Muscle layer of duodenum (tissue), 2 donors: ENCODE measurements at regions not wholly inside any gene's neighbourhood (a gene's known extent, or its start where the extent isn't known, plus 50 kb on each side); places are given as distances from the start of the nearest gene placed in this dataset.

Experiments used
- H3K27ac ChIP-seq: one replicate; pipeline ENCODE4 v1.7.0; 2013; ENCODE audit warnings: mild to moderate bottlenecking, low read length
- H3K27me3 ChIP-seq: one replicate; pipeline ENCODE4 v1.7.0; 2013; ENCODE audit warnings: low read depth, mild to moderate bottlenecking, control low read depth, low read length
- H3K36me3 ChIP-seq, 2 donors: one replicate each; pipeline ENCODE4 v1.7.0; 2013; ENCODE audit warnings: low read length in 2 of 2, control low read depth in 1 of 2, mild to moderate bottlenecking in 1 of 2; ENCODE audit not compliant: insufficient read depth in 2 of 2, control insufficient read depth in 1 of 2
- H3K4me1 ChIP-seq, 2 donors: one replicate each; pipeline ENCODE4 v1.7.0; 2013; ENCODE audit warnings: low read length in 2 of 2, mild to moderate bottlenecking in 2 of 2, control low read depth in 1 of 2, moderate library complexity in 1 of 2; ENCODE audit not compliant: insufficient read depth in 2 of 2, control insufficient read depth in 1 of 2
- H3K4me3 ChIP-seq, 2 donors: one replicate each; pipeline ENCODE4 v1.7.0; 2013; ENCODE audit warnings: low read length in 2 of 2, low read depth in 1 of 2, mild to moderate bottlenecking in 1 of 2
- H3K9me3 ChIP-seq, 2 donors: one replicate each; pipeline ENCODE4 v1.7.0; 2013; ENCODE audit warnings: low read length in 2 of 2, control low read depth in 1 of 2, mild to moderate bottlenecking in 1 of 2; ENCODE audit not compliant: control insufficient read depth in 1 of 2
- donor health status: healthy.

- Histone ChIP-seq H3K27ac (no peak overlapping the region), H3K4me1 (no peaks in the 10 kb centered on the region), H3K9me3 (no peaks in the 10 kb centered on the region), H3K4me3 (no peak overlapping the region), H3K36me3 (no peaks in the 10 kb centered on the region), H3K27me3 (no peaks in the 10 kb centered on the region)
Observed at GRCh38 chr11:45597097-45597496, 68.3 kb downstream of the CHST1 start.

- no peaks in the 10 kb centered on the region for H3K9me3 ChIP-seq
- no peak overlapping the region for H3K4me3 ChIP-seq
- H3K27me3 ChIP-seq = no peaks in the 10 kb centered on the region
- no peaks in the 10 kb centered on the region for H3K4me1 ChIP-seq
- no peak overlapping the region for H3K27ac ChIP-seq
- H3K36me3 ChIP-seq = no peaks in the 10 kb centered on the region
Observed at GRCh38 chr11:45596571-45596970, 68.9 kb downstream of the CHST1 start.

- H3K4me1 ChIP-seq = no peaks in the 10 kb centered on the region
- no peak overlapping the region for H3K27ac ChIP-seq
- no peaks in the 10 kb centered on the region for H3K27me3 ChIP-seq
- H3K9me3 ChIP-seq = no peaks in the 10 kb centered on the region
- no peaks in the 10 kb centered on the region for H3K36me3 ChIP-seq
- H3K4me3 ChIP-seq = no peak overlapping the region
Observed at GRCh38 chr11:45593992-45594391, 71.4 kb downstream of the CHST1 start.

GRCh38 chr11:45592636-45593035 lies 72.8 kb downstream of the CHST1 start:
- Histone ChIP-seq H3K27me3 (no peaks in the 10 kb centered on the region), H3K36me3 (no peaks in the 10 kb centered on the region), H3K4me1 (no peaks in the 10 kb centered on the region), H3K9me3 (no peaks in the 10 kb centered on the region), H3K27ac (no peak overlapping the region), H3K4me3 (no peak overlapping the region)

GRCh38 chr11:45590743-45591142 lies 74.7 kb downstream of the CHST1 start:
- H3K27ac ChIP-seq = no peak overlapping the region
- no peaks in the 10 kb centered on the region for H3K9me3 ChIP-seq
- no peaks in the 10 kb centered on the region for H3K27me3 ChIP-seq
- H3K4me3 ChIP-seq = no peak overlapping the region
- no peaks in the 10 kb centered on the region for H3K36me3 ChIP-seq
- no peaks in the 10 kb centered on the region for H3K4me1 ChIP-seq

GRCh38 chr11:45585205-45585604 lies 80.2 kb downstream of the CHST1 start:
- Histone ChIP-seq H3K36me3 (no peaks in the 10 kb centered on the region), H3K4me1 (no peaks in the 10 kb centered on the region), H3K9me3 (no peaks in the 10 kb centered on the region), H3K4me3 (no peak overlapping the region), H3K27me3 (no peaks in the 10 kb centered on the region), H3K27ac (no peak overlapping the region)

GRCh38 chr11:45583981-45584566 lies 81.3 kb downstream of the CHST1 start:
- Histone ChIP-seq H3K4me3 (no peak overlapping the region), H3K27ac (no peak overlapping the region), H3K27me3 (no peaks in the 10 kb centered on the region), H3K9me3 (no peaks in the 10 kb centered on the region), H3K36me3 (no peaks in the 10 kb centered on the region), H3K4me1 (no peaks in the 10 kb centered on the region)

- Histone ChIP-seq H3K27ac (no peak overlapping the region), H3K4me3 (no peak overlapping the region), H3K9me3 (no peaks in the 10 kb centered on the region), H3K4me1 (no peaks in the 10 kb centered on the region), H3K36me3 (no peaks in the 10 kb centered on the region), H3K27me3 (no peaks in the 10 kb centered on the region)
Observed at GRCh38 chr11:45580399-45580798, 85.0 kb downstream of the CHST1 start.

- Histone ChIP-seq H3K36me3 (no peaks in the 10 kb centered on the region), H3K27me3 (no peaks in the 10 kb centered on the region)
Observed at GRCh38 chr11:45578316-45578715, 87.1 kb downstream of the CHST1 start.

GRCh38 chr11:45577752-45578151 lies 87.7 kb downstream of the CHST1 start:
- no peak overlapping the region for H3K4me3 ChIP-seq
- H3K9me3 ChIP-seq = no peaks in the 10 kb centered on the region
- H3K27me3 ChIP-seq = no peaks in the 10 kb centered on the region
- H3K36me3 ChIP-seq = no peaks in the 10 kb centered on the region
- H3K27ac ChIP-seq = no peak overlapping the region
- H3K4me1 ChIP-seq = no peaks in the 10 kb centered on the region

More at GRCh38 chr11:45578316-45578715, 87.1 kb downstream of the CHST1 start:
- H3K27ac ChIP-seq = no peak overlapping the region
- no peak overlapping the region for H3K4me3 ChIP-seq
- H3K4me1 ChIP-seq = no peaks in the 10 kb centered on the region
- H3K9me3 ChIP-seq = no peaks in the 10 kb centered on the region

- no peaks in the 10 kb centered on the region for H3K4me1 ChIP-seq
- no peaks in the 10 kb centered on the region for H3K9me3 ChIP-seq
- H3K36me3 ChIP-seq = no peaks in the 10 kb centered on the region
- H3K27me3 ChIP-seq = no peaks in the 10 kb centered on the region
- H3K27ac ChIP-seq = no peak overlapping the region
- H3K4me3 ChIP-seq = no peak overlapping the region
Observed at GRCh38 chr11:45576461-45577215, 88.8 kb downstream of the CHST1 start.

GRCh38 chr11:45573728-45574127 lies 91.7 kb downstream of the CHST1 start:
- H3K4me3 ChIP-seq = no peak overlapping the region
- no peaks in the 10 kb centered on the region for H3K36me3 ChIP-seq
- H3K4me1 ChIP-seq = no peaks in the 10 kb centered on the region

More at GRCh38 chr11:45573728-45574127, 91.7 kb downstream of the CHST1 start:
- Histone ChIP-seq H3K27me3 (no peaks in the 10 kb centered on the region), H3K9me3 (no peaks in the 10 kb centered on the region), H3K27ac (no peak overlapping the region)
